BE2C (cell line): ENCODE measurements at regions not wholly inside any gene's neighbourhood (a gene's known extent, or its start where the extent isn't known, plus 50 kb on each side); places are given as distances from the start of the nearest gene placed in this dataset.
A peak's percentile ranks its signal among the peaks of the same experiment; 100 is the strongest.
"Not testable (repeated sequence)": the region's sequence is repeated elsewhere in the genome, so short reads cannot be mapped to it uniquely, and the experiment has no call there.

Experiments
- DNase-seq: peaks from one replicate; pipeline ENCODE4 v3.0.0-alpha.2; 2020
- H3K27me3 ChIP-seq: fragments of 250-450 bp; sonication (Bioruptor Pico); 2 replicates; pipeline ENCODE4 v1.5.1; 2020; ENCODE audit warnings: mild to moderate bottlenecking
- H3K36me3 ChIP-seq: fragments of 250-450 bp; sonication (Bioruptor Pico); 2 replicates; pipeline ENCODE4 v1.5.1; 2020; ENCODE audit warnings: mild to moderate bottlenecking
- H3K4me1 ChIP-seq: fragments of 250-450 bp; sonication (Bioruptor Pico); 2 replicates; pipeline ENCODE4 v1.5.1; 2020
- H3K4me3 ChIP-seq: 2 replicates; pipeline ENCODE4 v1.5.1; 2011; ENCODE audit warnings: low read depth, low read length
- H3K9me3 ChIP-seq: fragments of 250-450 bp; sonication (Bioruptor Pico); 2 replicates; pipeline ENCODE4 v1.5.1; 2020
- TF ChIP-seq, protein P1 (sequence below): IDR thresholded peaks from 2 replicates; pipeline ENCODE4 v1.5.1; 2012; ENCODE audit warnings: mild to moderate bottlenecking, low read depth, low read length

- Histone ChIP-seq H3K27me3 (no peaks in the 10 kb centered on the region), H3K36me3 (no peaks in the 10 kb centered on the region), H3K4me3 (no peak overlapping the region), H3K4me1 (no peaks in the 10 kb centered on the region), H3K9me3 (no peaks in the 10 kb centered on the region)
- no peak for DNase-seq
- TF ChIP-seq, protein P1, sequence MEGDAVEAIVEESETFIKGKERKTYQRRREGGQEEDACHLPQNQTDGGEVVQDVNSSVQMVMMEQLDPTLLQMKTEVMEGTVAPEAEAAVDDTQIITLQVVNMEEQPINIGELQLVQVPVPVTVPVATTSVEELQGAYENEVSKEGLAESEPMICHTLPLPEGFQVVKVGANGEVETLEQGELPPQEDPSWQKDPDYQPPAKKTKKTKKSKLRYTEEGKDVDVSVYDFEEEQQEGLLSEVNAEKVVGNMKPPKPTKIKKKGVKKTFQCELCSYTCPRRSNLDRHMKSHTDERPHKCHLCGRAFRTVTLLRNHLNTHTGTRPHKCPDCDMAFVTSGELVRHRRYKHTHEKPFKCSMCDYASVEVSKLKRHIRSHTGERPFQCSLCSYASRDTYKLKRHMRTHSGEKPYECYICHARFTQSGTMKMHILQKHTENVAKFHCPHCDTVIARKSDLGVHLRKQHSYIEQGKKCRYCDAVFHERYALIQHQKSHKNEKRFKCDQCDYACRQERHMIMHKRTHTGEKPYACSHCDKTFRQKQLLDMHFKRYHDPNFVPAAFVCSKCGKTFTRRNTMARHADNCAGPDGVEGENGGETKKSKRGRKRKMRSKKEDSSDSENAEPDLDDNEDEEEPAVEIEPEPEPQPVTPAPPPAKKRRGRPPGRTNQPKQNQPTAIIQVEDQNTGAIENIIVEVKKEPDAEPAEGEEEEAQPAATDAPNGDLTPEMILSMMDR, result no peak
Observed at GRCh38 chr5:162816816-162817215, 620.6 kb upstream of the CCNG1 start.

- TF ChIP-seq, protein P1, result no peak
- DNase-seq, result no peak
- Histone ChIP-seq H3K9me3 (no peaks in the 10 kb centered on the region), H3K4me1 (no peaks in the 10 kb centered on the region), H3K36me3 (no peaks in the 10 kb centered on the region), H3K4me3 (no peak overlapping the region), H3K27me3 (no peaks in the 10 kb centered on the region)
Observed at GRCh38 chr5:162817364-162817763, 620.0 kb upstream of the CCNG1 start.

GRCh38 chr5:162821664-162822063, 615.7 kb upstream of the CCNG1 start:
- not testable (repeated sequence) for H3K4me1 ChIP-seq, H3K4me3 ChIP-seq, H3K27me3 ChIP-seq, H3K9me3 ChIP-seq, DNase-seq, H3K36me3 ChIP-seq

GRCh38 chr5:162824360-162824759, 613.0 kb upstream of the CCNG1 start:
- Histone ChIP-seq H3K4me3 (no peak overlapping the region), H3K9me3 (no peaks in the 10 kb centered on the region), H3K27me3 (no peaks in the 10 kb centered on the region), H3K4me1 (no peaks in the 10 kb centered on the region), H3K36me3 (no peaks in the 10 kb centered on the region)
- no peak for DNase-seq
- TF ChIP-seq, protein P1, result no peak

DNA sequence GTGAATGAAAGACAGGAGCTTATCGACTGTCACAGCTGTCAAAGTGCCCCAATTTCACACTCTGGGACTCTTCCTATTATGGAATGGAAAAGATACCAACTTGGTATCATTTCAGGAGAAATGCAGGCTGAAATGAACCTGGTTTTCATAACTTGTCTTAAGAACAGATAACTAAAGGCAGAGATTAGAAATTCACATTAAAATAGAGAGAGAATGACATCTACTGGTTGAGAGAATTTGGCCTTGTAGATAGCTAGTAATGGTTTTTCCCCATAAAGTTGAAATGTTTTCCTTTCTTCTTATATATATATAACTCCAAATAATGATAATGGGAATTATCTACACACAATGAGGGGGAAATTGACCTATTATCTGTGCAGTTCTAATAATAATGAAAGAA, 600.2 kb upstream of the CCNG1 start:
- H3K36me3 ChIP-seq, result no peaks in the 10 kb centered on the region
- no peaks in the 10 kb centered on the region for H3K27me3 ChIP-seq
- TF ChIP-seq, protein P1, result no peak
- no peaks in the 10 kb centered on the region for H3K4me1 ChIP-seq
- H3K4me3 ChIP-seq, result no peak overlapping the region
- DNase-seq, result no peak
- H3K9me3 ChIP-seq, result no peaks in the 10 kb centered on the region; the same call in 1 of the 2 replicates

DNA sequence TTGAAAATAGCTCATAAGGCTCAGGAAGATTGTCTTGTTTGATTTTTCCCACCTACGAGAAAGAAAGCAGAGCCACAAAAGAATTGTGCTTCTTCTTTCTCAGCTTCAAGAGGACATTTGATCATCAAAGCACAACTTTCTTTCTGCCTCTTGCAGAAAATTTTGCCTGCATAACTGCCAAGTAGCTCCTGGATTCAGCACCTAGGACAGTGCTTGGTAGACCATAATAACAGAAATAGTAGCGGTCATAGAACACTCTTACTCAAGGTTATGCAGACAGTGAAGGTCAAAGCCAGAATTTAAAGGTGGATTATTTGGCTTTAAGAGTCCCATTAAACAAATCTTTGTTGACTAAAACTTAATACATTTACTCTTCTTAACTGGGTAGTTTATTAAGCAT, 594.7 kb upstream of the CCNG1 start:
- no peaks in the 10 kb centered on the region for H3K36me3 ChIP-seq
- H3K27me3 ChIP-seq, result no peaks in the 10 kb centered on the region
- TF ChIP-seq, protein P1, result no peak
- H3K9me3 ChIP-seq, result no peaks in the 10 kb centered on the region
- DNase-seq, result no peak
- H3K4me3 ChIP-seq, result no peak overlapping the region
- no peaks in the 10 kb centered on the region for H3K4me1 ChIP-seq

- H3K36me3 ChIP-seq, result no peaks in the 10 kb centered on the region
- TF ChIP-seq, protein P1, result 0 out of 2 replicates have a peak, but pooled peaks have one; percentile 4
- no peak for DNase-seq
Observed at GRCh38 chr5:162852134-162852533, 585.3 kb upstream of the CCNG1 start.

More at GRCh38 chr5:162852134-162852533, 585.3 kb upstream of the CCNG1 start:
- Histone ChIP-seq H3K27me3 (no peaks in the 10 kb centered on the region), H3K4me3 (no peak overlapping the region), H3K4me1 (no peaks in the 10 kb centered on the region), H3K9me3 (no peaks in the 10 kb centered on the region)
